ENCODE measurements at regions not wholly inside any gene's neighbourhood (a gene's known extent, or its start where the extent isn't known, plus 50 kb on each side); places are given as distances from the start of the nearest gene placed in this dataset.
"Not testable (repeated sequence)": the region's sequence is repeated elsewhere in the genome, so short reads cannot be mapped to it uniquely, and the experiment has no call there.

DNA sequence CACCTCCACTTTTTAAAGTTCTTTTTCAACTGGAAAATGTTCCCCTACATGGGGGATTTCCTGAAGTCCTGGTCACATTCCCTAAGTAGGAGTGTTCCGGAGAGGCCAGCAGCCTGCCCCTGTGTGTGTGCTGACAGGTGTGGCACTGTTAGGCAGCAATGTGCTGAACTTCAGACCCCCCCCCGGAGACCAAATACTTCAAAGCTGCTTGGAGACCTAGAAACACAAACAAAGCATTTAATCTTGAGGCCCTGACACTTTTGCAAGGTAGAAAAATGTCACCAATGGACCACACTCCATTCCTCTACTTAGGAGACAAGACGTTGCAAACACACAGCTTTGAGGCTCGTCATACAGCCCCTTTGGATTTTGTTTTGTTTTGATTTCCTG lies 259.6 kb upstream of the CTNNB1 start:
- H3K9me3 ChIP-seq (ENCODE audit: control insufficient read depth in 5 of 5, low read length in 5 of 5), result no peaks in the 10 kb centered on the region
- H3K27ac ChIP-seq (ENCODE audit: low read depth, low read length), result no peak overlapping the region
- no peak overlapping the region for H3K4me3 ChIP-seq (ENCODE audit: low read depth in 1 of 5, low read length in 5 of 5)
- H3K4me1 ChIP-seq (ENCODE audit: control insufficient read depth in 5 of 5, insufficient read depth in 5 of 5, low read length in 5 of 5), result peaks cover 0 to 8% (median 0%) of the 10 kb centered on the region in 5 donors
- no peaks in the 10 kb centered on the region for H3K36me3 ChIP-seq (ENCODE audit: control insufficient read depth in 5 of 5, insufficient read depth in 5 of 5, low read length in 5 of 5)
- no peak overlapping the region for H3K9ac ChIP-seq (ENCODE audit: low read length in 5 of 5)
- no peaks in the 10 kb centered on the region for H3K27me3 ChIP-seq (ENCODE audit: control insufficient read depth in 5 of 5, insufficient read depth in 4 of 5, low read length in 5 of 5)

- no peaks in the 10 kb centered on the region for H3K36me3 ChIP-seq (ENCODE audit: control insufficient read depth in 5 of 5, insufficient read depth in 5 of 5, low read length in 5 of 5)
- no peak overlapping the region for H3K27ac ChIP-seq (ENCODE audit: low read depth, low read length)
- H3K4me1 ChIP-seq (ENCODE audit: control insufficient read depth in 5 of 5, insufficient read depth in 5 of 5, low read length in 5 of 5), result peaks cover 0 to 8% (median 0%) of the 10 kb centered on the region in 5 donors
- H3K9me3 ChIP-seq (ENCODE audit: control insufficient read depth in 5 of 5, low read length in 5 of 5), result no peaks in the 10 kb centered on the region
- no peaks in the 10 kb centered on the region for H3K27me3 ChIP-seq (ENCODE audit: control insufficient read depth in 5 of 5, insufficient read depth in 4 of 5, low read length in 5 of 5)
- H3K9ac ChIP-seq (ENCODE audit: low read length in 5 of 5), result no peak overlapping the region
- no peak overlapping the region for H3K4me3 ChIP-seq (ENCODE audit: low read depth in 1 of 5, low read length in 5 of 5)
Observed at GRCh38 chr3:40940651-40941050, 258.7 kb upstream of the CTNNB1 start.

DNA sequence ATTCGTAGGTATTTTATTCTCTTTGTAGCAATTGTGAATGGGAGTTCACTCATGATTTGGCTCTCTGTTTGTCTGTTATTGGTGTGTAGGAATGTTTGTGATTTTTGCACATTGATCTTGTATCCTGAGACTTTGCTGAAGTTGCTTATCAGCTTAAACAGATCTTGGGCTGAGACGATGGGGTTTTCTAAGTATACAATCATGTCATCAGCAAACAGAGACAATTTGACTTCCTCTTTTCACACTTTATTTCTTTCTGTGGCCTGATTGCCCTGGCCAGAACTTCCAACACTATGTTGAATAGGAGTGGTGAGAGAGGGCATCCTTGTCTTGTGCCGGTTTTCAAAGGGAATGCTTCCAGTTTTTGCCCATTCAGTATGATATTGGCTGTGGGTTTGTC lies 252.3 kb upstream of the CTNNB1 start:
- H3K36me3 ChIP-seq (ENCODE audit: control insufficient read depth in 5 of 5, insufficient read depth in 5 of 5, low read length in 5 of 5), result not testable (repeated sequence)

DNA sequence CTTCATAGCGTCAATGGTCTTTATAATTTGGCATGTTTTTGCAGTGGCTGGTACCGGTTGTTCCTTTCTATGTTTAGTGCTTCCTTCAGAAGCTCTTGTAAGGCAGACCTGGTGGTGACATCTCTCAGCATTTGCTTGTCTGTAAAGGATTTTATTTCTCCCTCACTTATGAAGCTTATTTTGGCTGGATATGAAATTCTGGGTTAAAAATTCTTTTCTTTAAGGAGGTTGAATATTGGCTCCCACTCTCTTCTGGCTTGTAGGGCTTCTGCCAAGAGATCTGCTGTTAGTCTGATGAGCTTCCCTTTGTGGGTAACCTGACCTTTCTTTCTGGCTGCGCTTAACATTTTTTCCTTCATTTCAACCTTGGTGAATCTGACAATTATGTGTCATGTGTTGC lies 250.0 kb upstream of the CTNNB1 start:
- not testable (repeated sequence) for H3K9ac ChIP-seq (ENCODE audit: low read length in 5 of 5); H3K27me3 ChIP-seq (ENCODE audit: control insufficient read depth in 5 of 5, insufficient read depth in 4 of 5, low read length in 5 of 5); H3K27ac ChIP-seq (ENCODE audit: low read depth, low read length); H3K4me3 ChIP-seq (ENCODE audit: low read depth in 1 of 5, low read length in 5 of 5); H3K4me1 ChIP-seq (ENCODE audit: control insufficient read depth in 5 of 5, insufficient read depth in 5 of 5, low read length in 5 of 5); H3K36me3 ChIP-seq (ENCODE audit: control insufficient read depth in 5 of 5, insufficient read depth in 5 of 5, low read length in 5 of 5); H3K9me3 ChIP-seq (ENCODE audit: control insufficient read depth in 5 of 5, low read length in 5 of 5)

More for the DNA sequence above, 252.3 kb upstream of the CTNNB1 start:
- not testable (repeated sequence) for H3K9me3 ChIP-seq (ENCODE audit: control insufficient read depth in 5 of 5, low read length in 5 of 5); H3K9ac ChIP-seq (ENCODE audit: low read length in 5 of 5); H3K27ac ChIP-seq (ENCODE audit: low read depth, low read length); H3K4me3 ChIP-seq (ENCODE audit: low read depth in 1 of 5, low read length in 5 of 5); H3K4me1 ChIP-seq (ENCODE audit: control insufficient read depth in 5 of 5, insufficient read depth in 5 of 5, low read length in 5 of 5); H3K27me3 ChIP-seq (ENCODE audit: control insufficient read depth in 5 of 5, insufficient read depth in 4 of 5, low read length in 5 of 5)

GRCh38 chr3:40951636-40952035 lies 247.7 kb upstream of the CTNNB1 start:
- H3K9ac ChIP-seq (ENCODE audit: low read length in 5 of 5), result no peak overlapping the region
- peaks cover 0 to 9% (median 5%) of the 10 kb centered on the region in 5 donors for H3K9me3 ChIP-seq (ENCODE audit: control insufficient read depth in 5 of 5, low read length in 5 of 5)
- no peaks in the 10 kb centered on the region for H3K27me3 ChIP-seq (ENCODE audit: control insufficient read depth in 5 of 5, insufficient read depth in 4 of 5, low read length in 5 of 5)
- H3K4me3 ChIP-seq (ENCODE audit: low read depth in 1 of 5, low read length in 5 of 5), result no peak overlapping the region
- no peak overlapping the region for H3K27ac ChIP-seq (ENCODE audit: low read depth, low read length)
- no peaks in the 10 kb centered on the region for H3K4me1 ChIP-seq (ENCODE audit: control insufficient read depth in 5 of 5, insufficient read depth in 5 of 5, low read length in 5 of 5)
- no peaks in the 10 kb centered on the region for H3K36me3 ChIP-seq (ENCODE audit: control insufficient read depth in 5 of 5, insufficient read depth in 5 of 5, low read length in 5 of 5)

DNA sequence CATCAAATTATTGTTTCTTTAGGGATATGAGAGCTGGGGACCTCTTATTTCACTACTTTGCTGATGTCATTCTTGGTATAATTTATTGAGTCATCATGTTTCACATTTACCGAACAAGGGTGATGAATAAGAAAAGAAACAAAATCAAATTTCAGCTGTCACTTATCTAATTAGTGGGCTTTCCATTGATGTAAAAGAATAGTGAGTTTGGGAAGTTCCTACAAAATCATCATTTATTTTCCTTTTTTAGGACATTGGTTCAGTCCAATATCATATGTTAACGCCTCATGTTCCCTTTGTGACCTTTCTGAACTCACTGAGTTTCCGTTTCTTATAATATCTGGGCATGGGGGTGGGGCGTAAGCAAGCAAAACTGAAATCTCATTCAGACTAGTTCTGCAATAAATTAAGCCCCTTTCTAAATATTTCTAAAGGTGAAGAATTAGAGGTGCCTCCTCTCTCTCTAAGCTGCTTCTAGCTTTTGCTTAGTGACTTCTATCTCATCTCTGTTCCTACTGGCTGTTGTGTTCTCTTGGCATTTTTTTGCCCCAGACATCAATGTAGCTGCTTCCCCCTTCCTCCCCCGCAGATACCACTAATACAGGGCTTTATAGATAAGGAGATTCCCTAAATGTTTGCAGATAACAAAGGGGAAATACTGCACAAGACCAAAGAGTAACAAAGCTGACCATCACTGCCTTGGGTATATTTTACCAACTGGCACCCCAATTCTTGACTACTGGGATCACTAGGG lies 238.0 kb upstream of the CTNNB1 start:
- Histone ChIP-seq H3K4me3 (ENCODE audit: low read depth in 1 of 5, low read length in 5 of 5) (no peak overlapping the region), H3K27ac (ENCODE audit: low read depth, low read length) (no peak overlapping the region), H3K9ac (ENCODE audit: low read length in 5 of 5) (no peak overlapping the region), H3K27me3 (ENCODE audit: control insufficient read depth in 5 of 5, insufficient read depth in 4 of 5, low read length in 5 of 5) (no peaks in the 10 kb centered on the region), H3K9me3 (ENCODE audit: control insufficient read depth in 5 of 5, low read length in 5 of 5) (peaks cover 0 to 6% (median 3%) of the 10 kb centered on the region in 5 donors), H3K4me1 (ENCODE audit: control insufficient read depth in 5 of 5, insufficient read depth in 5 of 5, low read length in 5 of 5) (no peaks in the 10 kb centered on the region), H3K36me3 (ENCODE audit: control insufficient read depth in 5 of 5, insufficient read depth in 5 of 5, low read length in 5 of 5) (no peaks in the 10 kb centered on the region)

GRCh38 chr3:40962721-40963120 lies 236.6 kb upstream of the CTNNB1 start:
- Histone ChIP-seq H3K36me3 (ENCODE audit: control insufficient read depth in 5 of 5, insufficient read depth in 5 of 5, low read length in 5 of 5) (no peaks in the 10 kb centered on the region), H3K4me1 (ENCODE audit: control insufficient read depth in 5 of 5, insufficient read depth in 5 of 5, low read length in 5 of 5) (no peaks in the 10 kb centered on the region), H3K9ac (ENCODE audit: low read length in 5 of 5) (no peak overlapping the region), H3K27ac (ENCODE audit: low read depth, low read length) (no peak overlapping the region), H3K27me3 (ENCODE audit: control insufficient read depth in 5 of 5, insufficient read depth in 4 of 5, low read length in 5 of 5) (no peaks in the 10 kb centered on the region), H3K4me3 (ENCODE audit: low read depth in 1 of 5, low read length in 5 of 5) (no peak overlapping the region), H3K9me3 (ENCODE audit: control insufficient read depth in 5 of 5, low read length in 5 of 5) (peaks cover 0 to 6% (median 3%) of the 10 kb centered on the region in 5 donors)

- Histone ChIP-seq H3K4me3 (ENCODE audit: low read depth in 1 of 5, low read length in 5 of 5) (no peak overlapping the region), H3K36me3 (ENCODE audit: control insufficient read depth in 5 of 5, insufficient read depth in 5 of 5, low read length in 5 of 5) (no peaks in the 10 kb centered on the region), H3K27ac (ENCODE audit: low read depth, low read length) (no peak overlapping the region), H3K9ac (ENCODE audit: low read length in 5 of 5) (no peak overlapping the region), H3K27me3 (ENCODE audit: control insufficient read depth in 5 of 5, insufficient read depth in 4 of 5, low read length in 5 of 5) (no peaks in the 10 kb centered on the region), H3K9me3 (ENCODE audit: control insufficient read depth in 5 of 5, low read length in 5 of 5) (no peaks in the 10 kb centered on the region), H3K4me1 (ENCODE audit: control insufficient read depth in 5 of 5, insufficient read depth in 5 of 5, low read length in 5 of 5) (peaks cover 9 to 27% (median 23%) of the 10 kb centered on the region in 5 donors)
Observed at GRCh38 chr3:40968666-40969065, 230.6 kb upstream of the CTNNB1 start.

GRCh38 chr3:40969341-40969740 lies 230.0 kb upstream of the CTNNB1 start:
- peaks cover 9 to 27% (median 23%) of the 10 kb centered on the region in 5 donors for H3K4me1 ChIP-seq (ENCODE audit: control insufficient read depth in 5 of 5, insufficient read depth in 5 of 5, low read length in 5 of 5)
- no peak overlapping the region for H3K4me3 ChIP-seq (ENCODE audit: low read depth in 1 of 5, low read length in 5 of 5)
- no peak overlapping the region for H3K27ac ChIP-seq (ENCODE audit: low read depth, low read length)
- no peaks in the 10 kb centered on the region for H3K9me3 ChIP-seq (ENCODE audit: control insufficient read depth in 5 of 5, low read length in 5 of 5)
- no peaks in the 10 kb centered on the region for H3K36me3 ChIP-seq (ENCODE audit: control insufficient read depth in 5 of 5, insufficient read depth in 5 of 5, low read length in 5 of 5)
- no peak overlapping the region for H3K9ac ChIP-seq (ENCODE audit: low read length in 5 of 5)
- H3K27me3 ChIP-seq (ENCODE audit: control insufficient read depth in 5 of 5, insufficient read depth in 4 of 5, low read length in 5 of 5), result no peaks in the 10 kb centered on the region

DNA sequence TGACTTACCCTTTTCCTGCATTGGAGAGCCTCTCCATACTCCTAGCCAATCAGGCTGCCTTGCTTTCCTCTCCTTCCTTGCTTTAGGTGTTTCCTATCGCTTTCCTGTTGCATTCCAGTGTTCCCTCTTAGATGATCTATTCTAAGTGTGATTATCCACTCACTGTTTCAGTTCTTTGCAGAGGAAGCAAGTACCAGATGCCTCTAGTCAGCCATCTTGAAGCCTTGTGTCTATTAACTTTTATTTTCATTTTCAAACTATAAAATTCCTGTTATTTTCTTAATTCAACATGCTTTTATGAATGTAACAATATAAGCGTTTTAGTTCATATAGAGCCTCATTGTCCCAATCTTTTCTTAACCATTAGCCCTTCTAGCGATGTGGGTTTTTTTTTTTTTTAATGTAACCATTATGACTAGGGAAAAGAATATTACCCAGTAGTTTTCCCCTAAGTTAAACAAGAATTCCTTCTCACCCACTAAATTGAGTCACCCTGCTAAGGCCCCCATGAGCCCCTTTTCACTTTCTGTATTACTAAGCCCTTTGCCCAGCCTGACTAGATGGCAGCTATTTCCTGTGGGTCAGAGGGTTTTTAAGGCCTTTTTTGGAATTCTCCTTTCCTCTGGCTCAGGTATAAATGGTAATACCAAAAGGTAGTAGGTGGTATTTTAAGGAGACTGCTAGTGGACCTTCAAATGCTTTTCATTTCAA lies 229.4 kb upstream of the CTNNB1 start:
- no peak overlapping the region for H3K9ac ChIP-seq (ENCODE audit: low read length in 5 of 5)
- no peaks in the 10 kb centered on the region for H3K9me3 ChIP-seq (ENCODE audit: control insufficient read depth in 5 of 5, low read length in 5 of 5)
- no peak overlapping the region for H3K4me3 ChIP-seq (ENCODE audit: low read depth in 1 of 5, low read length in 5 of 5)
- H3K27me3 ChIP-seq (ENCODE audit: control insufficient read depth in 5 of 5, insufficient read depth in 4 of 5, low read length in 5 of 5), result no peaks in the 10 kb centered on the region
- H3K4me1 ChIP-seq (ENCODE audit: control insufficient read depth in 5 of 5, insufficient read depth in 5 of 5, low read length in 5 of 5), result peaks cover 9 to 28% (median 23%) of the 10 kb centered on the region in 5 donors
- H3K27ac ChIP-seq (ENCODE audit: low read depth, low read length), result no peak overlapping the region
- no peaks in the 10 kb centered on the region for H3K36me3 ChIP-seq (ENCODE audit: control insufficient read depth in 5 of 5, insufficient read depth in 5 of 5, low read length in 5 of 5)
